Heart right ventricle (tissue), 16 donors: ENCODE measurements at regions not wholly inside any gene's neighbourhood (a gene's known extent, or its start where the extent isn't known, plus 50 kb on each side); places are given as distances from the start of the nearest gene placed in this dataset.

Experiments
- ATAC-seq, 8 donors: fragments of 200-7000 bp; cut with Tn5 transposase; one replicate each; pipeline ENCODE4 v1.9.1; 2020; ENCODE audit warnings: mild to moderate bottlenecking in 8 of 8, moderate library complexity in 8 of 8, moderate number of reproducible peaks in 1 of 8
- DNase-seq, 2 donors: peaks; one replicate each; pipeline ENCODE4 v3.0.0-alpha.2; 2020
- H3K27ac ChIP-seq, 10 donors: fragments of 200-600 bp; sonication (generic) in 2 of 10; one replicate each; pipeline versions ENCODE4 v1.5.0 to v1.8.0; 2020 to 2022; ENCODE audit warnings: mild to moderate bottlenecking in 3 of 10
- H3K27me3 ChIP-seq, 7 donors: fragments of 200-600 bp; one replicate each; pipeline ENCODE4 v1.8.0; 2021 to 2022; ENCODE audit warnings: mild to moderate bottlenecking in 2 of 7
- H3K36me3 ChIP-seq, 9 donors: fragments of 200-600 bp; sonication (generic) in 1 of 9; one replicate each; pipeline versions ENCODE4 v1.5.0 to v1.8.0; 2020 to 2022; ENCODE audit warnings: mild to moderate bottlenecking in 2 of 9
- H3K4me1 ChIP-seq, 9 donors: fragments of 200-600 bp; sonication (generic) in 1 of 9; one replicate each; pipeline versions ENCODE4 v1.5.0 to v1.8.0; 2020 to 2022; ENCODE audit warnings: mild to moderate bottlenecking in 4 of 9
- H3K4me3 ChIP-seq, 10 donors: fragments of 200-600 bp; sonication (generic) in 2 of 10; one replicate each; pipeline versions ENCODE4 v1.5.0 to v1.8.0; 2020 to 2022; ENCODE audit warnings: mild to moderate bottlenecking in 7 of 10, moderate library complexity in 2 of 10
- H3K9me3 ChIP-seq, 11 donors: fragments of 200-600 bp in 10 of 11; sonication (generic) in 2 of 11; one replicate each; pipeline versions ENCODE4 v1.5.0 to v1.8.0; 2013 to 2022; ENCODE audit warnings: mild to moderate bottlenecking in 2 of 11, control low read depth in 1 of 11, moderate library complexity in 1 of 11
- CTCF ChIP-seq, 9 donors: fragments of 200-600 bp; sonication (generic) in 2 of 9; IDR thresholded peaks; one replicate each; pipeline versions ENCODE4 v1.5.0 to v1.8.0; 2021 to 2022; ENCODE audit warnings: antibody characterized with exemption in 9 of 9, mild to moderate bottlenecking in 5 of 9, moderate library complexity in 1 of 9
- WGBS, 2 donors: extraction: QIAGEN DNeasy Blood & Tissue Kit; methylation state at CpG; one replicate each; pipeline ENCODE4 v1.1.7; 2013; ENCODE audit warnings: inconsistent platforms in 1 of 2; 5-methylcytosine and 5-hydroxymethylcytosine counted together
- intact Hi-C, 10 donors: fragments of 100-400 bp; cut with DNase I; formaldehyde crosslinking; loops; one replicate each; pipeline versions ENCODE4 v1.11.1 to v1.14.2; 2022
- donor health status: Arrhythmogenic right ventricular cardiomyopathy.
- donor health status: ischemic (EF 13 %, LVEDD 7.1; RV severe dilation, severe dysfunction).
- donor health status: healthy with polysubstance abuse.
- donor health status: DM: no; HTN: yes; CAD: no.
- donor health status: DM: no; HTN: no; CAD: no.
- donor health status: ischemic (EF 25% LVEDD 6.9; RV normal size, moderate dysfunction).
- donor health status: ischemic (EF 25% LVEDD 5.7; RV mildly dilated, moderate dysfunction).
- donor health status: healthy.
- donor health status: DM: yes; HTN: yes; CAD: no.
- donor health status: Ischemic cardiomyopathy.
- donor health status: ischemic (EF 35%, LVEDD 5.7; RV mildly dilated, moderate dysfunction).
- donor health status: nonischemic (EF 11% LVEDD 7.7; RV severe dilation, severe dysfunction).
- donor health status: DM: yes; HTN: yes; CAD: no.
- donor health status: PGD.
- donor health status: ischemic (EF 29% LVEDD 5.4; RV normal size, mild dysfunction).
- donor health status: nonischemic (EF 23%, LVEDD 6.1; RV moderate dilation, normal function).

- no peaks in the 10 kb centered on the region for H3K9me3 ChIP-seq
- no peak for TF ChIP-seq CTCF (IDR thresholded peaks at IDR 0.05)
- H3K36me3 ChIP-seq = no peaks in the 10 kb centered on the region
- no peak overlapping the region for H3K27ac ChIP-seq
- ATAC-seq = no peak
- peaks cover 0 to 9% (median 0%) of the 10 kb centered on the region in 9 donors for H3K4me1 ChIP-seq
- intact Hi-C loops = no loop called here
- H3K4me3 ChIP-seq = peak overlapping the region in 1 of 10 donors; percentile 18
- WGBS, 2 donors = 89 to 94% methylated on average over 17 of the region's 17 CpGs
- H3K27me3 ChIP-seq = peaks cover 0 to 17% (median 0%) of the 10 kb centered on the region in 7 donors
- no peak for DNase-seq
These were observed 261.5 kb downstream of the PCNX1 start for GRCh38 chr14:71168564-71169427.

- intact Hi-C loops = no loop called here
- peaks cover 0 to 17% (median 0%) of the 10 kb centered on the region in 7 donors for H3K27me3 ChIP-seq
- H3K27ac ChIP-seq = no peak overlapping the region
- H3K4me1 ChIP-seq = peaks cover 0 to 9% (median 0%) of the 10 kb centered on the region in 9 donors
- TF ChIP-seq CTCF (IDR thresholded peaks at IDR 0.05) = no peak
- ATAC-seq = no peak
- no peak overlapping the region for H3K4me3 ChIP-seq
- H3K36me3 ChIP-seq = no peaks in the 10 kb centered on the region
- H3K9me3 ChIP-seq = no peaks in the 10 kb centered on the region
- 87 to 88% methylated on average over 5 of the region's 5 CpGs for WGBS, 2 donors
- no peak for DNase-seq
These were observed 262.6 kb downstream of the PCNX1 start for GRCh38 chr14:71169861-71170260.

GRCh38 chr14:71175491-71175890 lies 268.2 kb downstream of the PCNX1 start:
- DNase-seq = no peak
- intact Hi-C loops = no loop called here
- ATAC-seq = no peak
- Histone ChIP-seq H3K4me3 (no peak overlapping the region), H3K27me3 (peaks cover 0 to 13% (median 0%) of the 10 kb centered on the region in 7 donors), H3K27ac (no peak overlapping the region), H3K4me1 (no peaks in the 10 kb centered on the region), H3K9me3 (no peaks in the 10 kb centered on the region), H3K36me3 (no peaks in the 10 kb centered on the region)
- no peak for TF ChIP-seq CTCF (IDR thresholded peaks at IDR 0.05)
- WGBS, 2 donors = 96 to 97% methylated on average over 3 of the region's 3 CpGs

GRCh38 chr14:71179066-71179465 lies 271.8 kb downstream of the PCNX1 start:
- TF ChIP-seq CTCF (IDR thresholded peaks at IDR 0.05) = no peak
- intact Hi-C loops = no loop called here
- Histone ChIP-seq H3K9me3 (no peaks in the 10 kb centered on the region), H3K36me3 (no peaks in the 10 kb centered on the region), H3K4me3 (no peak overlapping the region), H3K27me3 (peaks cover 0 to 3% (median 0%) of the 10 kb centered on the region in 7 donors), H3K4me1 (peaks cover 0 to 5% (median 0%) of the 10 kb centered on the region in 9 donors), H3K27ac (no peak overlapping the region)
- no peak for ATAC-seq
- DNase-seq = no peak
- 94 to 95% methylated on average over 5 of the region's 5 CpGs for WGBS, 2 donors
